ENCODE measurements at regions not wholly inside any gene's neighbourhood (a gene's known extent, or its start where the extent isn't known, plus 50 kb on each side); places are given as distances from the start of the nearest gene placed in this dataset.

GRCh38 chr22:48250937-48251530 is 1488.6 kb downstream of the TBC1D22A start:
- no peak overlapping the region for H3K27ac Mint-ChIP-seq
- H3K27me3 Mint-ChIP-seq, result peaks cover 24% of the 10 kb centered on the region
- no peak overlapping the region for H3K4me3 Mint-ChIP-seq
- no peak for DNase-seq
- H3K36me3 Mint-ChIP-seq (ENCODE audit: low read depth), result no peaks in the 10 kb centered on the region
- no peaks in the 10 kb centered on the region for H3K4me1 Mint-ChIP-seq (ENCODE audit: low read depth)
- no peaks in the 10 kb centered on the region for H3K9me3 Mint-ChIP-seq

DNA sequence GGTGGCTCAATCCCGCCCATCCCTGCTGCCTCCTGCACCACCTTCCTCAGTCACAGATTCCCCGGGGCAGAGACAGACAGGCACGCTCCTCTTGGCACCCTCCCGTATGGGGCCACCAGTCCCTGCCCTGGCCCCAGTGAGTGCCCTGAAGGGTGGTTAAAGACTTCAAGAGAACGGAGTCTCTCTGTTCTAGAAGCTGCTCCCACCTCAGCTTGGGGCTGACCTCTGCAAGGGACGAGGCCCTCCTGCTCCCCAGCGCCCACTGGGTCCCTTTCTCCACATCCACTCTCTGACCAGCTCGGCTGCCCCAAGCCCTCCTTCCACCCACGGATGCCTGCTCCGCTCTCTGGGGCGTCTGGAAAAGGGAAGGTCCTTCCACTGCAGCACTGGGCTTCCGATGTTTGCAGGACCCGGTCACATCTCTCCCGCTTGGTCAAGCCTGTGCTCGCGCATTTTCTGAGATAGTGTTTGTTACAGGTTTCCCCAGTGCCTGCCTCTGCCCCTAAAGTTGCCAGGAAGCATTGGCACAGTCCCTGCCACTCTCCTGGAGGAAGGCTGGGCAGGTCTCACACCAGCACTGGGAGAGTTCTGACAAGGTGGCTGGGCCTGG is 1487.9 kb downstream of the TBC1D22A start:
- no peak overlapping the region for H3K4me3 Mint-ChIP-seq
- peaks cover 24% of the 10 kb centered on the region for H3K27me3 Mint-ChIP-seq
- H3K4me1 Mint-ChIP-seq (ENCODE audit: low read depth), result no peaks in the 10 kb centered on the region
- no peaks in the 10 kb centered on the region for H3K36me3 Mint-ChIP-seq (ENCODE audit: low read depth)
- no peak overlapping the region for H3K27ac Mint-ChIP-seq
- DNase-seq, result no peak
- no peaks in the 10 kb centered on the region for H3K9me3 Mint-ChIP-seq

GRCh38 chr22:48249713-48250268 is 1487.3 kb downstream of the TBC1D22A start:
- Mint-ChIP-seq H3K9me3 (no peaks in the 10 kb centered on the region), H3K4me1 (ENCODE audit: low read depth) (no peaks in the 10 kb centered on the region), H3K4me3 (no peak overlapping the region), H3K27ac (no peak overlapping the region), H3K36me3 (ENCODE audit: low read depth) (no peaks in the 10 kb centered on the region), H3K27me3 (peaks cover 24% of the 10 kb centered on the region)
- DNase-seq, result no peak

DNA sequence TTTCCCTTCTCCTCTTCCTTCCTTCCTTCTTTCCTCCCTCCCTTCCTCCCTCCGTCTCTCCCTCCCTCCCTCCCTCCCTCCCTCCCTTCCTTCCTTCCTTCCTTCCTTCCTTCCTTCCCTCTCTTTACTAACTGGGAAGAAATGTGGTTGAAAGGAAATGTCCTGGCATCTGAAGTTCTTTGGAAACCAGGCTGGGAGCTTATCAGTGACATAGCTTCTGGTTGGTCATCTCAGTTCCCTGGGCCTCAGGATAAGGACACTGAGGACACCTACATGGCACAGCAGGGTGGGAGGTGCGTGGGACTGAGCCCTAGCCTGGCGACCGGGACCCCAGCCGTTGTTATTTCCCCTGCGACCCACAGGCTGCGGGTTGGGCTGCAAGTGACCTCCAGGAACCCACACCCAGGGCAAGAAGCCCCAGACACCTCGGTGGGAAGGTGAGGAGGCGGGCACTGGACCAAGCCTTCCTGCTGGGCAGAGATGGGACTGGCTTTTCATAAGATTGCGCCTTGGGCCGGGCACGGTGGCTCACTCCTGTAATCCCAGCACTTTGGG is 1486.5 kb downstream of the TBC1D22A start:
- Mint-ChIP-seq H3K4me1 (ENCODE audit: low read depth) (no peaks in the 10 kb centered on the region), H3K36me3 (ENCODE audit: low read depth) (no peaks in the 10 kb centered on the region), H3K9me3 (no peaks in the 10 kb centered on the region), H3K4me3 (no peak overlapping the region), H3K27me3 (peaks cover 24% of the 10 kb centered on the region), H3K27ac (no peak overlapping the region)
- DNase-seq, result no peak

DNA sequence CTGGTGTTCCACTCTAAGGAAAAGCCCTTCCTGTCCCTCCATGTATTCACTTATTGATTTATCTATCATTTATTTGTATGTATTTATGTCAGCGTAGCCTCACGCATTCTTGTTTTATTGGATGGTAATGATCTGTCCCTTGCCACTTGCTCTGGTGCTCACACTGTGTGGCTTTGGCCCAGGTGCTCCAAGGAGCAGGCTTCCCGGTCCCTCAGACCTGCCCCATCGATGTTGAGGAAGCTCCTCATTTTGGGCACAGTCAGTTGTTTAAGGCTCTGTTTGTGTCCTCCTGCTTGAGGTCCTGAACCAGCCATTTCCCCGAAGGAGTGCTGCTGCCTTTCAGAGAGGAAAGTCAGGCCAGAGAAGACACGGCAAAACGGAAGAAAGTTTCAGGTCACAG is 1485.4 kb downstream of the TBC1D22A start:
- DNase-seq, result no peak
- H3K4me1 Mint-ChIP-seq (ENCODE audit: low read depth), result no peaks in the 10 kb centered on the region
- H3K9me3 Mint-ChIP-seq, result no peaks in the 10 kb centered on the region
- H3K36me3 Mint-ChIP-seq (ENCODE audit: low read depth), result no peaks in the 10 kb centered on the region
- H3K4me3 Mint-ChIP-seq, result no peak overlapping the region
- H3K27ac Mint-ChIP-seq, result no peak overlapping the region
- peaks cover 15% of the 10 kb centered on the region for H3K27me3 Mint-ChIP-seq

DNA sequence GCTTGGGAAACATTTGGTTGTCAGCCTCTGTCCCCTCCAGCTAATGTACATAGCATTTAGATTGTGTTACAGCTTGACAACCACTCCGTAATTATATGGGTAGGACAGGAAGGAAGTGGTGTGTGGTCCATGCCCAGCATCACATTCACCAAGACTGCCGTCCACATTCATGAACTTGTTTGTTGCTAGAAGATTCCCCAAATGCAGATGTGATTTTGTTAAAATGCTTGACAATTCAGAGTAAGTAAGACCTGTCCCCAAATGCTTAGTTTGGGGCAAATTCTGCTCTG is 1482.7 kb downstream of the TBC1D22A start:
- no peak overlapping the region for H3K27ac Mint-ChIP-seq
- H3K9me3 Mint-ChIP-seq, result no peaks in the 10 kb centered on the region
- H3K36me3 Mint-ChIP-seq (ENCODE audit: low read depth), result no peaks in the 10 kb centered on the region
- peaks cover 5% of the 10 kb centered on the region for H3K4me1 Mint-ChIP-seq (ENCODE audit: low read depth)
- no peak for DNase-seq
- H3K27me3 Mint-ChIP-seq, result peaks cover 24% of the 10 kb centered on the region
- no peak overlapping the region for H3K4me3 Mint-ChIP-seq

DNA sequence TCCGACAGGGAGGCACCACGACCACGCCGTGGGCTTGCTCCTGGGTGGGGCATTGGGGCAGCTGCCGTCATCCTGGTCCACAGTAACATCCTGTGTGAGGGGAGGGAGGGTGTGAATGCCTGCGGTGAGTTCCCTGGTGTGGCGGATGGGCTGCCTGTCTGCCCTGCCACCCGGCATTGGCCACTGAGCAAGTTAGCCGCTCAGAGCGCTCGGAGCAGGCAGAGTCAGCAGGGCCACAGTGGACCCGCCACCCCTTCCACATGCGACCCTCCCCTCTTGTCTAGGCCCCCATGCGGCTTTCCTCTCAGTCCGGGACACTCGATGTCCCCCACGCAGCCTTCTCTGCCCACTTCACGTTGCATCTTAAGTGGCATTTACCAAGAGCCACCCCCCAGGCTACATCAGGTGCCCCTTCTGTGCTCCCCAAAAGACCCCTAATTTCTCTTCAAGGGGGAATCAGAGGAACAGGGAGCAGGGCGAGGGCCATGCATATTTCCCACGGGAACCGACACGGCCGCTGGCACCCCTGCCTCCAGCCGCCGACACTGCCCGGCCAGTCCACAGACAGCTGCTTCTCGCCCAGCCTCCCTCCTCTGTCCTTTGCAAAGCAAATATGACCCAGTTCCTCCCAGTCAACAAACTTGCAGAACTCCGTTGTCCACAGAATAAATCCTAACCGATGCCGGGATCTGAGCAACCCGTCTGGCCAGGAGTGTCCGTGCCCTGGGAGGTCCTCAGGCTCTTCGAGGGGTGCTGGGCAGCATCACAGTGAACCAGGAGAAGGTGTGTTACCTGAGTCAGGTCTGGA is 1482.1 kb downstream of the TBC1D22A start:
- Mint-ChIP-seq H3K27me3 (peaks cover 24% of the 10 kb centered on the region), H3K36me3 (ENCODE audit: low read depth) (no peaks in the 10 kb centered on the region), H3K4me1 (ENCODE audit: low read depth) (peaks cover 5% of the 10 kb centered on the region), H3K9me3 (no peaks in the 10 kb centered on the region), H3K27ac (no peak overlapping the region), H3K4me3 (no peak overlapping the region)
- DNase-seq, result no peak

GRCh38 chr22:48242461-48242864 is 1480.0 kb downstream of the TBC1D22A start:
- no peak for DNase-seq
- Mint-ChIP-seq H3K4me3 (no peak overlapping the region), H3K27me3 (peaks cover 24% of the 10 kb centered on the region), H3K27ac (no peak overlapping the region), H3K36me3 (ENCODE audit: low read depth) (no peaks in the 10 kb centered on the region), H3K4me1 (ENCODE audit: low read depth) (peaks cover 5% of the 10 kb centered on the region), H3K9me3 (no peaks in the 10 kb centered on the region)

- no peaks in the 10 kb centered on the region for H3K36me3 Mint-ChIP-seq (ENCODE audit: low read depth)
- H3K4me3 Mint-ChIP-seq, result no peak overlapping the region
- peaks cover 22% of the 10 kb centered on the region for H3K27me3 Mint-ChIP-seq
- no peak overlapping the region for H3K27ac Mint-ChIP-seq
- peaks cover 5% of the 10 kb centered on the region for H3K4me1 Mint-ChIP-seq (ENCODE audit: low read depth)
- DNase-seq, result no peak
- H3K9me3 Mint-ChIP-seq, result no peaks in the 10 kb centered on the region
Observed at GRCh38 chr22:48241658-48242057, 1479.2 kb downstream of the TBC1D22A start.

GRCh38 chr22:48240935-48241230 is 1478.4 kb downstream of the TBC1D22A start:
- Mint-ChIP-seq H3K27ac (no peak overlapping the region), H3K36me3 (ENCODE audit: low read depth) (no peaks in the 10 kb centered on the region), H3K27me3 (peaks cover 16% of the 10 kb centered on the region), H3K4me1 (ENCODE audit: low read depth) (peaks cover 5% of the 10 kb centered on the region), H3K4me3 (no peak overlapping the region), H3K9me3 (no peaks in the 10 kb centered on the region)
- no peak for DNase-seq

DNA sequence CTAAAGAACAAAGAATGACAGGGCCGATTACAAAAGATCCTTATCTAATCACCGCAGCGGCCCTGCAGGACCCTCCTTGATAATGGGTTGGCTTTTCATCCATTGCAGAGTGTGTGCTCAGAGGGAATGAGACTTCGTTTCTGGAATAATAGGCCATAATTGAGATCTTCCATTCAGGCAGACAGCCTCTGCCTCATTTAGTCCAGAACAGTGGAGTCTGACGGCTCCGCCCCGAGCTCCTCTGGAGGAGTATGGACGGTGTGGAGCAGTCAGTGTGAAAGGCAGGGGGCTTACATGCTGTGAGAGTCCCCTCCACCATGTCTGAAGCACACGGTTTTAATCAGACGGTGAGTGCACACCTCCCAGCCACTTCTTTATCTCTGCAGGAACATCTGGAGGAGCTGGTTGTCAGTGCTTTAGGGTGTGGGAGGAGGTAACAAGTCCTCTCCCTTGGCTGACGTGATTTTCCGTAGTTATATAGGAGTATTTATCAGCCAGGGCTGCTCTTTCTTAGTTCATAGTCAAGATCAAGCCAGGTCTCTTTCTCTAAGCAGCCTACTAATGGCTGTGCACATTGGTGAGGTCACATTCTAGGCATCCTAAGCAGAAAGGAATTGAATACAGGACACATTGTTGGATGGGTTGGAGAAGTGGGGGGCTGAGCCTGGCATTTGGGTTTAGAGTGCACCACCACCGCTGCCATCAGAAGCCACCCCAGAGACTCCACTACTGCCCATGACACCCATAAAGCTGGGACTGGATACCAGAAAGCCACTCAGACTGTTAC is 1477.9 kb downstream of the TBC1D22A start:
- Mint-ChIP-seq H3K36me3 (ENCODE audit: low read depth) (no peaks in the 10 kb centered on the region), H3K4me1 (ENCODE audit: low read depth) (peaks cover 5% of the 10 kb centered on the region), H3K27ac (no peak overlapping the region), H3K9me3 (no peaks in the 10 kb centered on the region), H3K4me3 (no peak overlapping the region), H3K27me3 (peaks cover 16% of the 10 kb centered on the region)
- no peak for DNase-seq

DNA sequence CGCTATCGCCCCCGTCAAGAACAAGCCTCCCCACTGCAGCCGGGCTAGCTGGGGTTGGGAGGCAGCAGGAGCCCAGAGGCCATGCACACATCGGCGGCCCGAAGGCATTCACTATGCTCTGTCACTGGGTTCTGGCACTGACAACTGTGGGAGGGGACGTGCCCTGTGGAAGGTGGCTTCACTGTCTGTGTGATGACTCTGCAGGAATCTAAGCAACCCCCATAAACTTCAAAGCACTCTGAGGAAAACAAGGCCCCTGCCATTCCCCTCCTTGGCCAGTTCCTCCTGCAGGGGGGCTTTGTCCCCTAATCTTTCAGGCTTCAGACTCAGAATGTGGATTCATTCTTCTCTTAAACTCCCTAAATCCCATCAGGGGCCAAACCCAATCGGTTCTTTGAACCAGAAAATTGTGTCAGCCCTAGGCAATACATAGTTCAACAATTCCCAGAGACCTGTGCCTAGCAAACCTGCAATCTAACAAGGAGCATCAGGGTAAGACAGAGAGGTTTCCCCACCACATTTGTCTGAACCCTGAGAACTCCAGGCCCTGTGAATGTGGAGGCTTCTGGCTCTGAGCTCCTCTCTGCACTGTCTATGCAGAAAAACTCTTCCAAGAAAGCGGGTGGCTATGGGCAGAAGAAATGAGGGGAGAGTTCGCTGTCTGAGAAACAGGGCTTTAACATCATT is 1477.2 kb downstream of the TBC1D22A start:
- DNase-seq, result no peak
- peaks cover 12% of the 10 kb centered on the region for H3K27me3 Mint-ChIP-seq
- H3K9me3 Mint-ChIP-seq, result no peaks in the 10 kb centered on the region
- peaks cover 5% of the 10 kb centered on the region for H3K4me1 Mint-ChIP-seq (ENCODE audit: low read depth)
- no peaks in the 10 kb centered on the region for H3K36me3 Mint-ChIP-seq (ENCODE audit: low read depth)
- H3K27ac Mint-ChIP-seq, result no peak overlapping the region
- H3K4me3 Mint-ChIP-seq, result no peak overlapping the region

DNA sequence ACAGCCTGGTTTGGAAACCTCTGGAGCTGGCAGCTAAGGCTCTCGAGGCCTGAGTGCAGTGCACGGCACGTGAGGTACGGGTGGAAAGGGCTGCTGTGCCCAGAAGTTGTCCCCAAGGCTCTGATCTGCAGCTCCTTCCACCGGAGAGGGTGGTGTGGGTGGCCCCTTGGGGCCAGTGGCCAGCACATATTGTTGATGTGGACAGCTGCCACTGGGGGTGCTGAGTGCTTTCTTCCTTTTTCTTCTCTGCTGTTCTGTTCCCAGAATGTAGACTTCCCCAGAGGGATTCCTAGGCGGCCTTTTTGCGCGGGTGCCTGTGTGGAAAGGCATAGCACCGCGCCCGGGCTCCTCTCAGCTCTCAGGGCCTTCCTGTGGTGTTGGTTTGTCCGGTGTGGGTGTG is 1476.5 kb downstream of the TBC1D22A start:
- Mint-ChIP-seq H3K36me3 (ENCODE audit: low read depth) (no peaks in the 10 kb centered on the region), H3K27ac (no peak overlapping the region), H3K27me3 (peaks cover 12% of the 10 kb centered on the region), H3K4me3 (no peak overlapping the region), H3K9me3 (peaks cover under 1% of the 10 kb centered on the region), H3K4me1 (ENCODE audit: low read depth) (peaks cover 5% of the 10 kb centered on the region)
- DNase-seq, result no peak

- Mint-ChIP-seq H3K9me3 (peaks cover 5% of the 10 kb centered on the region), H3K36me3 (ENCODE audit: low read depth) (no peaks in the 10 kb centered on the region), H3K4me1 (ENCODE audit: low read depth) (peaks cover 5% of the 10 kb centered on the region)
Observed at GRCh38 chr22:48238284-48238915, 1476.0 kb downstream of the TBC1D22A start.

More at GRCh38 chr22:48238284-48238915, 1476.0 kb downstream of the TBC1D22A start:
- peaks cover 12% of the 10 kb centered on the region for H3K27me3 Mint-ChIP-seq
- H3K4me3 Mint-ChIP-seq, result no peak overlapping the region
- H3K27ac Mint-ChIP-seq, result no peak overlapping the region
- DNase-seq, result no peak

Data from activated T-cell treated with anti-CD3 and anti-CD28 coated beads, Interleukin-2, amount 50 U/mL, for 24 hours (primary cell).